Gastroesophageal sphincter (tissue), 4 donors: ENCODE measurements at regions not wholly inside any gene's neighbourhood (a gene's known extent, or its start where the extent isn't known, plus 50 kb on each side); places are given as distances from the start of the nearest gene placed in this dataset.
A peak's percentile ranks its signal among the peaks of the same experiment; 100 is the strongest.

Experiments used
- ATAC-seq: fragments of 150-250 bp; one replicate; pipeline ENCODE4 v1.9.1; 2016; ENCODE audit warnings: mild to moderate bottlenecking, moderate library complexity
- H3K27ac ChIP-seq, 4 donors: fragments of 200-600 bp; sonication (generic) in 3 of 4; 1 replicate in 3 of 4; 2 replicates in 1 of 4; pipeline ENCODE4 v1.5.1; 2016 to 2019
- H3K27me3 ChIP-seq: fragments of 200-600 bp; sonication (generic); one replicate; pipeline ENCODE4 v1.5.1; 2019
- H3K36me3 ChIP-seq, 2 donors: fragments of 200-600 bp; sonication (generic); one replicate each; pipeline ENCODE4 v1.5.1; 2019; ENCODE audit warnings: control low read depth in 1 of 2
- H3K4me1 ChIP-seq, 3 donors: fragments of 200-600 bp; sonication (generic); 1 replicate in 2 of 3; 2 replicates in 1 of 3; pipeline ENCODE4 v1.5.1; 2016 to 2019; ENCODE audit warnings: control low read depth in 2 of 3
- H3K4me3 ChIP-seq, 2 donors: fragments of 200-600 bp; sonication (generic); one replicate each; pipeline ENCODE4 v1.5.1; 2019; ENCODE audit warnings: mild to moderate bottlenecking in 1 of 2, moderate library complexity in 1 of 2
- H3K9me3 ChIP-seq, 3 donors: fragments of 200-600 bp; sonication (generic); one replicate each; pipeline ENCODE4 v1.5.1; 2017 to 2019; ENCODE audit warnings: control low read depth in 2 of 3
- EP300 ChIP-seq: sonication (generic); formaldehyde crosslinking; IDR thresholded peaks from one replicate; pipeline ENCODE4 v1.6.1; 2017; ENCODE audit warnings: antibody characterized with exemption, mild to moderate bottlenecking
- POLR2A ChIP-seq, 2 donors: fragments of 450-650 bp; IDR thresholded peaks; one replicate each; pipeline ENCODE4 v1.6.1; 2017; ENCODE audit warnings: antibody characterized with exemption in 2 of 2, mild to moderate bottlenecking in 2 of 2, moderate library complexity in 1 of 2
- POLR2AphosphoS5 ChIP-seq: sonication (generic); formaldehyde crosslinking; IDR thresholded peaks from one replicate; pipeline ENCODE4 v1.6.1; 2017; ENCODE audit warnings: antibody characterized with exemption
- WGBS, 2 donors: methylation state at CpG; one replicate each; pipeline ENCODE4 v1.1.5; 2018; ENCODE audit warnings: low coverage in 1 of 2; 5-methylcytosine and 5-hydroxymethylcytosine counted together
- TF ChIP-seq, protein P1 (sequence below), 4 experiments: fragments of 200-600 bp in 2 of 4; fragments of 450-650 bp in 2 of 4; sonication (generic) in 1 of 4; IDR thresholded peaks; one replicate each; pipeline ENCODE4 v1.5.1; 2017 to 2019; ENCODE audit warnings: antibody characterized with exemption in 4 of 4, mild to moderate bottlenecking in 2 of 4, moderate library complexity in 2 of 4

DNA sequence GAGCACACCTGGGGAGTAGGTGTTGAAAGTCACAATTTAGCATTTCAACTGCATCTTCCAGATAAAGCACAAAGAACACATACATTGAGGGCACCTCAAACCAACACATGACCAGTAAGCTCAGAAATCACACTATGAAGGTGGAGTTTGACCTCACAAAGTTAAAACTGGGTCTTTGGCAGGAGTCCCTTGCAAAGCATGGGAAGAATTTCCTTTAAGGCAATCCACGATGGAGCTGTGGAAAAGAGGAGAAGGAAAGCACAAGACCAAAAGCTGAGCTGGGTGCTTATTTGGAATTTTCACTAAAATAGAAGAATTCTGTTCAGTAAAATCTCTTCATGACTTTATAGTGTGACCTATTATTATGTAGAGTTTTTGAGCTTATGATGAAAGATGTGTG lies 212.9 kb upstream of the APCDD1 start:
- H3K4me3 ChIP-seq, result no peak overlapping the region
- peaks cover 0 to 28% (median 8%) of the 10 kb centered on the region in 3 donors for H3K4me1 ChIP-seq
- TF ChIP-seq, protein P1, sequence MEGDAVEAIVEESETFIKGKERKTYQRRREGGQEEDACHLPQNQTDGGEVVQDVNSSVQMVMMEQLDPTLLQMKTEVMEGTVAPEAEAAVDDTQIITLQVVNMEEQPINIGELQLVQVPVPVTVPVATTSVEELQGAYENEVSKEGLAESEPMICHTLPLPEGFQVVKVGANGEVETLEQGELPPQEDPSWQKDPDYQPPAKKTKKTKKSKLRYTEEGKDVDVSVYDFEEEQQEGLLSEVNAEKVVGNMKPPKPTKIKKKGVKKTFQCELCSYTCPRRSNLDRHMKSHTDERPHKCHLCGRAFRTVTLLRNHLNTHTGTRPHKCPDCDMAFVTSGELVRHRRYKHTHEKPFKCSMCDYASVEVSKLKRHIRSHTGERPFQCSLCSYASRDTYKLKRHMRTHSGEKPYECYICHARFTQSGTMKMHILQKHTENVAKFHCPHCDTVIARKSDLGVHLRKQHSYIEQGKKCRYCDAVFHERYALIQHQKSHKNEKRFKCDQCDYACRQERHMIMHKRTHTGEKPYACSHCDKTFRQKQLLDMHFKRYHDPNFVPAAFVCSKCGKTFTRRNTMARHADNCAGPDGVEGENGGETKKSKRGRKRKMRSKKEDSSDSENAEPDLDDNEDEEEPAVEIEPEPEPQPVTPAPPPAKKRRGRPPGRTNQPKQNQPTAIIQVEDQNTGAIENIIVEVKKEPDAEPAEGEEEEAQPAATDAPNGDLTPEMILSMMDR (IDR thresholded peaks at IDR 0.05), result no peak
- no peak for TF ChIP-seq POLR2AphosphoS5
- no peak for TF ChIP-seq POLR2A (IDR thresholded peaks at IDR 0.05)
- TF ChIP-seq EP300, result no peak
- H3K27ac ChIP-seq, result no peak overlapping the region
- H3K9me3 ChIP-seq, result no peaks in the 10 kb centered on the region
- H3K27me3 ChIP-seq, result no peaks in the 10 kb centered on the region
- WGBS, 2 donors, result 14 to 29% methylated on average over 1 of the region's 1 CpG
- no peak for ATAC-seq
- no peaks in the 10 kb centered on the region for H3K36me3 ChIP-seq

DNA sequence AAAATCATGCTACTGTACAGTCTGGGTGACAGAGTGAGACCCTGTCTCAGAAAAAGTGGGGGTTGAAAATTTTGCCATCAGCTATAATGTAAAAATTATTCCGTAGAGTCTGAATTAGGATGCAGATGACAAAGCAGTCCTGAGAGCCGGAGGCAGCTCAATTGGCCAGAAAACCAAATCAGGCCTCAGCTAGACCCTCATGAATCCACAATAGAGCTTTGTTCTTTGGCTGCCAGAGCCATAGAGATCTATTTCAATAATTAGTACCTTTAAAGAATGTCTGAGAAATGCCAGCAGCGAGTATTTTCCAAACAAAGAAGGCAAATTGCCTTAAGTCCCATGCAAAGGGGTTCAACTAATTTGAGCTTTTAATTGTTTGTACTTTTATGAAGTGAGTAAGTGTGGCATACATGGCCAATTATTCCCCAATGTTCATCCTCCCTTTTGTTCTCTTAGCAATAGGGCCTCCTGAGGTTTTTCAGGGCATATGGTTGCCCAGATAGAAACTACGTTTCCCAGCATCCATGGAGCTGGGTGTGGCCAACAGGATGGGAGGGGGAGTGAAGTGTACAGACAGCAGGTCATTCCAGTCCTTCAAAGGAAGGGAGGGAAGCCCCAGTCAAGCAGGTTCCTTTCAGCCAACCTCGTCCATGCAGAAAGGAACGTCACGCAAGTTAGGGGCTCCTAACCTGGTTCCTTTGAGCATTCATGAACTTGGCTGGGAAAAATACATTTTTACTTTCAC lies 211.3 kb upstream of the APCDD1 start:
- Histone ChIP-seq H3K9me3 (no peaks in the 10 kb centered on the region), H3K4me3 (no peak overlapping the region), H3K36me3 (no peaks in the 10 kb centered on the region), H3K27ac (no peak overlapping the region), H3K27me3 (peaks cover 6% of the 10 kb centered on the region), H3K4me1 (peaks cover 0 to 28% (median 8%) of the 10 kb centered on the region in 3 donors)
- TF ChIP-seq EP300 (no peak), POLR2AphosphoS5 (no peak)
- ATAC-seq, result no peak
- WGBS, 2 donors, result 71 to 72% methylated on average over 3 to 7 of the region's 7 CpGs

DNA sequence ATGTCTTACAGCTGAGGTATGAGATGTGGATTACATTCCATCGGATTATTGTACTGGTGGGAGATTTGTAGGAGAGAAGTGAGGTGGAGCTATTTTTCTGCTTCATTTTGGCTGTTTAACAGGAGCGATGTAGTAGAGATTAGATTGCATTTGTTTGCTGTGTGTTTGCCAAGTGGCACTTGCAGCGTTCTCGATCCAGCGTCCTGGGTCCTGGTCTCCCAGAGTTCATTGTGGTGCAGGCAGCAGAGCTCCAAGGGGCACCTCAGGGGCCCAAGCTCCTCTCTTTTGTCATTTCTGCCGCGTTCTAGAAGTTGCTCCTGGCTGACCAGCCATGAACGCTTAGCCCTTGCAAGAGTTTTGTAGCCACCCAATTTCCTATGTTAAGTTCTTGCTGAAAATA lies 210.1 kb upstream of the APCDD1 start:
- 83 to 90% methylated on average over 5 to 8 of the region's 8 CpGs for WGBS, 2 donors
- Histone ChIP-seq H3K9me3 (no peaks in the 10 kb centered on the region), H3K36me3 (no peaks in the 10 kb centered on the region), H3K4me1 (peaks cover 0 to 20% (median 2%) of the 10 kb centered on the region in 3 donors), H3K27me3 (peaks cover 8% of the 10 kb centered on the region), H3K27ac (no peak overlapping the region), H3K4me3 (no peak overlapping the region)
- no peak for TF ChIP-seq EP300
- TF ChIP-seq, protein P1 (IDR thresholded peaks at IDR 0.05), result no peak
- no peak for ATAC-seq

DNA sequence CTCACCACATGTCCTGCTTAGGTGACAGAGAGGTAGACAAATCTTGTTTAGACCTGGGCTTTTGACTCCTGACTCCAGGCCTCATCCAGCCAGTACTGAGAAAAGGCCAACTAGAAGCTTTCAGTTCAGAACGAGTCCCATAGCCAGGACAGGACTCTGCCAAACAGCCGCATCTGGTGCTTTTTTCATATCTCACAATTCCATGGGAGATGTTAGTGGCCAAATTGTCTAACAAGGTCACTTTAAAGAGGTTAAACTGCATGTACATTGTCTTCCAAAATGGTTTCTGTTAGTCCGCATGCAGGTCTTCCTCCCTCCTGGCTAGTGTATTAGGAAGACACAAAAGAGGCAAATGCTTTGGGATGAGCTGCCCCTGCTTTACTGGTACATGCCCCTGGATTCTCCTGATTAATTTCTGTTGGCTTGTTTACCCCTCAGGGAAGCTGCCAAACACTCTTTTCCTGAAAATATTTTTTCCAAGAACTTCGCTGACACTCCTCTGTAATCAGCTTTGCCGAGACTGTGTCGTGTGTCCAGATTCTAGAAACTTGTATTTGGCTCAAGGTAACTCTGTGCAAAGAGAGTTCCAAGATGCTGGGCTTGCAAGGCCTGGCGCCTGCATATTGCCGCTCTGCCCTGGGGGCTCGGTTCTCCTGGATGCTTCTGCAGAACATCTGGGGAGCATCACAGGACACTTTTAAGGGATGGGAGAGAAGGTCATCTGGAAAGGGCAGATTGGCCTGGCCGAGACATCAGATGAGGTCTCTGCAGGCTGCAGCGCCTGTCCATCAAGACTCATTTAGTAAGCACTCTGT lies 209.2 kb upstream of the APCDD1 start:
- peak; percentile 64 for ATAC-seq
- TF ChIP-seq POLR2A (IDR thresholded peaks at IDR 0.05) (no peak), POLR2AphosphoS5 (no peak), EP300 (no peak)
- TF ChIP-seq, protein P1 (IDR thresholded peaks at IDR 0.05), result no peak
- Histone ChIP-seq H3K36me3 (no peaks in the 10 kb centered on the region), H3K27me3 (peaks cover 8% of the 10 kb centered on the region), H3K4me3 (no peak overlapping the region), H3K27ac (peak overlapping the region in 3 of 4 donors; percentile 30 to 69 (median 55)), H3K9me3 (no peaks in the 10 kb centered on the region), H3K4me1 (peaks cover 0 to 11% (median 0%) of the 10 kb centered on the region in 3 donors)
- 67 to 85% methylated on average over 5 to 7 of the region's 11 CpGs for WGBS, 2 donors

DNA sequence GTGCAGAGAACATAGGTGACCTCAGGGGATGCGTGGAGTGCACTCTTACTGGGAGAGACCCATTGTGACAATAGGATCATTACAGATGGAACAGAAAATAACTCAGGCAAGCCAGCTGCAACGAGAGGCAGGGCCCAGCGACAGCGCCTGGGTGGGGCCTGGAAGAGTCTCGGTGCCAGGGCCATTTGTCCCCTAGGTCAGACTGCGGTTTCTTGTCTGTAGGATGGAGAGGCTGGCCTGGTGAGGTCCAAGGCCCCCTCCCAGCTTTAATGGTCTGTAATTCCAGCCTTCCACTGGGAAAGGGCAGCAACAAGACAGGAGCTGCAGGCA lies 208.6 kb upstream of the APCDD1 start:
- Histone ChIP-seq H3K9me3 (no peaks in the 10 kb centered on the region), H3K27me3 (peaks cover 8% of the 10 kb centered on the region), H3K4me3 (no peak overlapping the region), H3K4me1 (peaks cover 0 to 9% (median 0%) of the 10 kb centered on the region in 3 donors), H3K36me3 (no peaks in the 10 kb centered on the region), H3K27ac (peak overlapping the region in 3 of 4 donors; percentile 37 to 69 (median 55))
- 35% methylated on average over 4 of the region's 6 CpGs; no CpG with 5 or more reads in 1 of the 2 donors for WGBS, 2 donors
- TF ChIP-seq, protein P1 (IDR thresholded peaks at IDR 0.05), result no peak
- no peak for TF ChIP-seq EP300
- TF ChIP-seq POLR2AphosphoS5, result no peak
- TF ChIP-seq POLR2A (IDR thresholded peaks at IDR 0.05), result no peak
- ATAC-seq, result no peak
